ENCODE measurements at regions not wholly inside any gene's neighbourhood (a gene's known extent, or its start where the extent isn't known, plus 50 kb on each side); places are given as distances from the start of the nearest gene placed in this dataset.

DNA sequence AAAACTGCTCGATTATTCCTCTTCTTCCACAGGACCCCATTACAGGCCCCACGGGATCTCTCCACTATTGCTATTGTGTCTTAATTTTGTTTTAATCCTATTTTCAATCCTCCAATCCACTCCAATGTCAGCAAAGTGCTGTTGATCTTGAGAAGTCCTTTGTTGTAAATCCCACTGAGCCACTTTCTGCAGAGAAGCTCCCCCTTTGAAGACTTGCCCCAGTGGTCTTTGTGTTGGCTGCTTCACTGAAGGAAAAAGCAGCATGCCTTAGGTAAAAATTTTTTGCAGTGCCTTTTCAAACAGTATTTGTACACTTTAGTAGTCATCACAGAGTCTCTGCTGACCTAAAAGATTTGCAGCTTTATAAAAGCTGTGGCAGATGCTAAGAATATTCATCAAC, 252.0 kb upstream of the SLC7A11 start:
- no peak overlapping the region for H3K18ac ChIP-seq (ENCODE audit: low read depth, low read length)
- no peaks in the 10 kb centered on the region for H3K27me3 ChIP-seq (ENCODE audit: control insufficient read depth, insufficient read depth, low read length)
- no peak overlapping the region for H2AK9ac ChIP-seq (replicated peaks; ENCODE audit: low read depth, low read length, poor library complexity)
- DNase-seq (no peak), ATAC-seq (ENCODE audit: low read depth) (no peak)
- TF ChIP-seq RFX5 (IDR thresholded peaks at IDR 0.05; ENCODE audit: low read depth, low read length) = no peak
- no peak for TF ChIP-seq USF2 (IDR thresholded peaks at IDR 0.05; ENCODE audit: low read depth, low read length)
- TF ChIP-seq BHLHE40 (IDR thresholded peaks at IDR 0.05; ENCODE audit: low read depth, low read length) = no peak
- TF ChIP-seq CHD1 (IDR thresholded peaks at IDR 0.05; ENCODE audit: low read depth, low read length) = no peak
- TF ChIP-seq, protein P1, sequence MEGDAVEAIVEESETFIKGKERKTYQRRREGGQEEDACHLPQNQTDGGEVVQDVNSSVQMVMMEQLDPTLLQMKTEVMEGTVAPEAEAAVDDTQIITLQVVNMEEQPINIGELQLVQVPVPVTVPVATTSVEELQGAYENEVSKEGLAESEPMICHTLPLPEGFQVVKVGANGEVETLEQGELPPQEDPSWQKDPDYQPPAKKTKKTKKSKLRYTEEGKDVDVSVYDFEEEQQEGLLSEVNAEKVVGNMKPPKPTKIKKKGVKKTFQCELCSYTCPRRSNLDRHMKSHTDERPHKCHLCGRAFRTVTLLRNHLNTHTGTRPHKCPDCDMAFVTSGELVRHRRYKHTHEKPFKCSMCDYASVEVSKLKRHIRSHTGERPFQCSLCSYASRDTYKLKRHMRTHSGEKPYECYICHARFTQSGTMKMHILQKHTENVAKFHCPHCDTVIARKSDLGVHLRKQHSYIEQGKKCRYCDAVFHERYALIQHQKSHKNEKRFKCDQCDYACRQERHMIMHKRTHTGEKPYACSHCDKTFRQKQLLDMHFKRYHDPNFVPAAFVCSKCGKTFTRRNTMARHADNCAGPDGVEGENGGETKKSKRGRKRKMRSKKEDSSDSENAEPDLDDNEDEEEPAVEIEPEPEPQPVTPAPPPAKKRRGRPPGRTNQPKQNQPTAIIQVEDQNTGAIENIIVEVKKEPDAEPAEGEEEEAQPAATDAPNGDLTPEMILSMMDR (conservative IDR thresholded peaks at IDR 0.05; ENCODE audit: low read depth, low read length) = no peak
- TF ChIP-seq FOS (IDR thresholded peaks at IDR 0.05; ENCODE audit: low read depth, low read length) = no peak
- TF ChIP-seq NFE2L2 (IDR thresholded peaks at IDR 0.05; ENCODE audit: low read depth, low read length) = no peak
- TF ChIP-seq, protein P2, sequence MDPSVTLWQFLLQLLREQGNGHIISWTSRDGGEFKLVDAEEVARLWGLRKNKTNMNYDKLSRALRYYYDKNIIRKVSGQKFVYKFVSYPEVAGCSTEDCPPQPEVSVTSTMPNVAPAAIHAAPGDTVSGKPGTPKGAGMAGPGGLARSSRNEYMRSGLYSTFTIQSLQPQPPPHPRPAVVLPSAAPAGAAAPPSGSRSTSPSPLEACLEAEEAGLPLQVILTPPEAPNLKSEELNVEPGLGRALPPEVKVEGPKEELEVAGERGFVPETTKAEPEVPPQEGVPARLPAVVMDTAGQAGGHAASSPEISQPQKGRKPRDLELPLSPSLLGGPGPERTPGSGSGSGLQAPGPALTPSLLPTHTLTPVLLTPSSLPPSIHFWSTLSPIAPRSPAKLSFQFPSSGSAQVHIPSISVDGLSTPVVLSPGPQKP (IDR thresholded peaks at IDR 0.05; ENCODE audit: borderline replicate concordance, low read depth, low read length) = no peak
- TF ChIP-seq SMC3 (IDR thresholded peaks at IDR 0.05; ENCODE audit: low read depth, low read length) = no peak
- no peak for TF ChIP-seq RAD21 (IDR thresholded peaks at IDR 0.05; ENCODE audit: low read length)
- TF ChIP-seq MXI1 (IDR thresholded peaks at IDR 0.05; ENCODE audit: borderline replicate concordance, low read depth, low read length) = no peak
- TF ChIP-seq RCOR1 (IDR thresholded peaks at IDR 0.05; ENCODE audit: insufficient replicate concordance, low read length) = no peak
- no peak for TF ChIP-seq CEBPB (IDR thresholded peaks at IDR 0.05; ENCODE audit: low read depth, low read length)
- no peak for TF ChIP-seq MAFK (IDR thresholded peaks at IDR 0.05; ENCODE audit: low read depth, low read length)
- TF ChIP-seq MAZ (IDR thresholded peaks at IDR 0.05; ENCODE audit: borderline replicate concordance, low read depth, low read length) = no peak
- H3K79me1 ChIP-seq (ENCODE audit: low read depth in 1 of 2, low read length in 2 of 2) = no peaks in the 10 kb centered on the region
- intact Hi-C loops (cut with micrococcal nuclease) (loop anchor here (2.0 to 10.0 kb wide), 3 partner anchors 251 to 459 kb away; partner anchors contain the start of gene SLC7A11), dilution Hi-C loops (cut with HindIII; ENCODE audit: low sequenced_read_pairs, unreplicated experiment) (no loop called here), in situ Hi-C loops (cut with MboI; ENCODE audit: low sequenced_read_pairs) (no loop called here)
- H2BK120ac ChIP-seq (ENCODE audit: low read depth, low read length) = no peak overlapping the region
- H4K91ac ChIP-seq (ENCODE audit: insufficient read depth, low read depth, low read length) = no peak overlapping the region
- H3K4ac ChIP-seq (ENCODE audit: low read depth, low read length) = no peak overlapping the region
- WGBS, 2 experiments (ENCODE audit: extremely low coverage in 2 of 2, insufficient read length in 1 of 2) = no CpG with 5 or more reads among the region's 2 CpGs
- H3K23ac ChIP-seq (ENCODE audit: low read depth, low read length) = no peak overlapping the region
- H3K36me3 ChIP-seq (ENCODE audit: control insufficient read depth, insufficient read depth, low read length) = no peaks in the 10 kb centered on the region
- H2BK5ac ChIP-seq (ENCODE audit: low read depth, low read length, poor library complexity, severe bottlenecking) = no peak overlapping the region
- no peak overlapping the region for H2BK15ac ChIP-seq (ENCODE audit: low read depth, low read length)
- no peaks in the 10 kb centered on the region for H3K4me1 ChIP-seq (ENCODE audit: control insufficient read depth, insufficient read depth, low read length)
- BruUV-seq (replicated peaks) = no TSS peak
- CTCF ChIA-PET = interaction anchor here (0.6 kb wide), 1 partner anchor 319 kb away, joined by 3 read pairs; no protein-coding TSS in a partner anchor
- H4K8ac ChIP-seq (ENCODE audit: low read depth in 2 of 2, low read length in 2 of 2) = no peak overlapping the region
- 0 out of 2 replicates have a peak, but pooled peaks cover 6% of the 10 kb centered on the region for H3K9me1 ChIP-seq (ENCODE audit: insufficient read depth, low read length)
- no peak overlapping the region for H2AK5ac ChIP-seq (ENCODE audit: low read depth, low read length)
- no peak overlapping the region for H4K5ac ChIP-seq (ENCODE audit: low read depth, low read length)
- no peak overlapping the region for H3K9ac ChIP-seq (ENCODE audit: low read depth, low read length)
- H3K4me3 ChIP-seq (ENCODE audit: insufficient read depth, low read depth, low read length) = no peak overlapping the region
- H3K4me2 ChIP-seq (ENCODE audit: low read depth, low read length) = no peak overlapping the region
- H3K56ac ChIP-seq (ENCODE audit: extremely low read depth, insufficient read depth, low read length) = no peak overlapping the region
- no peak overlapping the region for H2AFZ ChIP-seq (replicated peaks; ENCODE audit: low read length, poor library complexity)
- no peak overlapping the region for H3K27ac ChIP-seq (ENCODE audit: insufficient read depth, low read length)
- no peak overlapping the region for H2BK20ac ChIP-seq (ENCODE audit: low read depth, low read length)
- no peaks in the 10 kb centered on the region for H4K20me1 ChIP-seq (ENCODE audit: insufficient read depth, low read length)
- no peaks in the 10 kb centered on the region for H3K9me3 ChIP-seq (ENCODE audit: control insufficient read depth, insufficient read depth, low read length)
- POLR2A ChIA-PET (ENCODE audit: unreplicated experiment) = no interaction called here
- no peak overlapping the region for H3K14ac ChIP-seq (replicated peaks; ENCODE audit: low read depth, low read length)
